ENCODE measurements at regions not wholly inside any gene's neighbourhood (a gene's known extent, or its start where the extent isn't known, plus 50 kb on each side); places are given as distances from the start of the nearest gene placed in this dataset.

- TF ChIP-seq CTCF (conservative IDR thresholded peaks at IDR 0.05; ENCODE audit: low read length) (no peak), EZH2phosphoT487 (IDR thresholded peaks at IDR 0.05; ENCODE audit: borderline replicate concordance, low read depth, low read length) (no peak)
Observed at GRCh38 chr1:219555031-219555692, 57.7 kb downstream of the ZC3H11B start.
